ENCODE measurements at regions not wholly inside any gene's neighbourhood (a gene's known extent, or its start where the extent isn't known, plus 50 kb on each side); places are given as distances from the start of the nearest gene placed in this dataset.

GRCh38 chr6:43874814-43875590, 105.0 kb downstream of the VEGFA start:
- no peak overlapping the region for H3K27ac Mint-ChIP-seq (ENCODE audit: low read depth, unreplicated experiment)
- H3K4me1 Mint-ChIP-seq (ENCODE audit: insufficient read depth, unreplicated experiment), result no peaks in the 10 kb centered on the region
- no peak for DNase-seq (ENCODE audit: unreplicated experiment)
- POLR2A ChIA-PET, result no interaction called here
- H3K27me3 Mint-ChIP-seq (ENCODE audit: insufficient read depth, unreplicated experiment), result no peaks in the 10 kb centered on the region
- no peak for TF ChIP-seq CTCF (IDR thresholded peaks at IDR 0.05; ENCODE audit: unreplicated experiment)
- no peaks in the 10 kb centered on the region for H3K9me3 Mint-ChIP-seq (ENCODE audit: unreplicated experiment)
- CTCF ChIA-PET, result no interaction called here
- intact Hi-C loops (cut with micrococcal nuclease), result no loop called here
- no TSS peak for BruUV-seq (replicated peaks)
- no peak overlapping the region for H3K4me3 Mint-ChIP-seq (ENCODE audit: unreplicated experiment)
- H3K36me3 Mint-ChIP-seq (ENCODE audit: insufficient read depth, unreplicated experiment), result no peaks in the 10 kb centered on the region

- H3K9me3 Mint-ChIP-seq (ENCODE audit: unreplicated experiment), result no peaks in the 10 kb centered on the region
- H3K36me3 Mint-ChIP-seq (ENCODE audit: insufficient read depth, unreplicated experiment), result no peaks in the 10 kb centered on the region
- POLR2A ChIA-PET, result no interaction called here
- H3K4me3 Mint-ChIP-seq (ENCODE audit: unreplicated experiment), result no peak overlapping the region
- intact Hi-C loops (cut with micrococcal nuclease), result no loop called here
- BruUV-seq (replicated peaks), result no TSS peak
- DNase-seq (ENCODE audit: unreplicated experiment), result no peak
- H3K27me3 Mint-ChIP-seq (ENCODE audit: insufficient read depth, unreplicated experiment), result no peaks in the 10 kb centered on the region
- TF ChIP-seq CTCF (IDR thresholded peaks at IDR 0.05; ENCODE audit: unreplicated experiment), result no peak
- H3K4me1 Mint-ChIP-seq (ENCODE audit: insufficient read depth, unreplicated experiment), result no peaks in the 10 kb centered on the region
- CTCF ChIA-PET, result no interaction called here
- H3K27ac Mint-ChIP-seq (ENCODE audit: low read depth, unreplicated experiment), result no peak overlapping the region
Observed at GRCh38 chr6:43873806-43874714, 104.0 kb downstream of the VEGFA start.

- Mint-ChIP-seq H3K27ac (ENCODE audit: low read depth, unreplicated experiment) (no peak overlapping the region), H3K9me3 (ENCODE audit: unreplicated experiment) (no peaks in the 10 kb centered on the region), H3K36me3 (ENCODE audit: insufficient read depth, unreplicated experiment) (no peaks in the 10 kb centered on the region), H3K4me1 (ENCODE audit: insufficient read depth, unreplicated experiment) (no peaks in the 10 kb centered on the region), H3K4me3 (ENCODE audit: unreplicated experiment) (no peak overlapping the region), H3K27me3 (ENCODE audit: insufficient read depth, unreplicated experiment) (no peaks in the 10 kb centered on the region)
- ChIA-PET POLR2A (no interaction called here), CTCF (interaction anchor here (0.7 kb wide), 1 partner anchor 80 kb away, joined by 3 read pairs; no protein-coding TSS in a partner anchor)
- no peak for DNase-seq (ENCODE audit: unreplicated experiment)
- no peak for TF ChIP-seq CTCF (IDR thresholded peaks at IDR 0.05; ENCODE audit: unreplicated experiment)
- BruUV-seq (replicated peaks), result no TSS peak
- intact Hi-C loops (cut with micrococcal nuclease), result no loop called here
Observed at GRCh38 chr6:43871933-43872332, 101.9 kb downstream of the VEGFA start.

GRCh38 chr6:43871284-43871683, 101.3 kb downstream of the VEGFA start:
- no peak overlapping the region for H3K27ac Mint-ChIP-seq (ENCODE audit: low read depth, unreplicated experiment)
- intact Hi-C loops (cut with micrococcal nuclease), result no loop called here
- CTCF ChIA-PET, result interaction anchor here (0.7 kb wide), 1 partner anchor 80 kb away, joined by 3 read pairs; no protein-coding TSS in a partner anchor
- TF ChIP-seq CTCF (IDR thresholded peaks at IDR 0.05; ENCODE audit: unreplicated experiment), result no peak
- POLR2A ChIA-PET, result no interaction called here
- no peaks in the 10 kb centered on the region for H3K9me3 Mint-ChIP-seq (ENCODE audit: unreplicated experiment)
- no peaks in the 10 kb centered on the region for H3K36me3 Mint-ChIP-seq (ENCODE audit: insufficient read depth, unreplicated experiment)
- no peak for DNase-seq (ENCODE audit: unreplicated experiment)
- no TSS peak for BruUV-seq (replicated peaks)
- no peaks in the 10 kb centered on the region for H3K4me1 Mint-ChIP-seq (ENCODE audit: insufficient read depth, unreplicated experiment)
- H3K27me3 Mint-ChIP-seq (ENCODE audit: insufficient read depth, unreplicated experiment), result no peaks in the 10 kb centered on the region
- no peak overlapping the region for H3K4me3 Mint-ChIP-seq (ENCODE audit: unreplicated experiment)

Data from MCF 10A (cell line).